NCI-H526 treated with DMSO at 0.1 percent for 48 hours (cell line): ENCODE measurements at regions not wholly inside any gene's neighbourhood (a gene's known extent, or its start where the extent isn't known, plus 50 kb on each side); places are given as distances from the start of the nearest gene placed in this dataset.
"Not testable (repeated sequence)": the region's sequence is repeated elsewhere in the genome, so short reads cannot be mapped to it uniquely, and the experiment has no call there.

Source experiments
- DNase-seq: peaks from one replicate; lab custom pipeline; 2025; lab: John Stamatoyannopoulos, UW

GRCh38 chr1:229155472-229155871, 115.4 kb upstream of the RAB4A start:
- DNase-seq: no peak

- no peak for DNase-seq
Measured at GRCh38 chr1:229156872-229157271, 114.0 kb upstream of the RAB4A start.

DNA sequence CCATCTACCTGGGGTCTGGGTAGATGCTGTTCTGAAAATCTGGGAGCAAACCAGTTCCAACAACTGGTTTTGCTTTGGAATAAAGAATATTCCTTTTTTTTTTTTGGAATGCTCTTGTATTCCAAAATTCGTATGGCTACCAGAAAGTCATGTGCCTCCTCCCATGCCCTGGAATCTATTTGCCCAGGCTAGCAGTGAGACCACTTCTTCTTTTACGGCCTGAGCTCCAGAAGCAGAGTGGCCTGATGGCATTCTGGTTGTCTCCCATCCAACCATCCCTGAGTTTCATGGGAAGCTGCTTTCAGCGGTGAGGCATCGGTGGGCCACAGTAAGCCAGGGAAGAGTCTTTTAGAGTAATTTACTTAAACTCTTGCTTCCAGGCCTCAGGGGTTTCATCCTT, 113.4 kb upstream of the RAB4A start:
- DNase-seq: no peak

DNA sequence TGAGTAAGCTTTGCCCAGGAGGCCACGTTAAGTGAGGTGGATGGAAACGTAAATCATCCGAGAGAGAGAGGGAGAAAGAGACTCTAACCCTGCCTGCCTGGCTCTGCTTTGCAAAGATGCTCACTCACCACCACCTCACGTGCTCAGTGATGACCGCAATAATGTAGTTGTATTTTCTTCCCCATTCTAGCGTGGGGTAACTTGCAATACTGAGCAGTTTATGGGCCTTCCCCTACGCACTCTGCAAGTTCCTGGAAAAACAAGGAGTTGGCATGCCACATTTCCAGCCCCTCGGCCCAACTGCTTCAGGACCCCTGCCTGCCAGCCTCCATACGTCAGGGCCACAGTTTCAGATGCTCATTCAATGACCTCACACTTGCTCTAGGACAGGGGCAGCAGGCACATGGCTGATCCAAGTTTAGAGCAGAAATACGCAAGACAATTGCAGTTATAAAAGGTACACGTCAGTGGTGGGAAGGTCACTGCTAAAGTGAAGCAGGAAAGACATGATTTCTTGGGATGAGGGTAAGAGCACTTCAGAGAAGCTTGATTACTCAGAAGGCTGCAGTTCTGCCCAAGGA, 112.5 kb upstream of the RAB4A start:
- DNase-seq: no peak

- no peak for DNase-seq
Measured at GRCh38 chr1:229158927-229159326, 112.0 kb upstream of the RAB4A start.

DNA sequence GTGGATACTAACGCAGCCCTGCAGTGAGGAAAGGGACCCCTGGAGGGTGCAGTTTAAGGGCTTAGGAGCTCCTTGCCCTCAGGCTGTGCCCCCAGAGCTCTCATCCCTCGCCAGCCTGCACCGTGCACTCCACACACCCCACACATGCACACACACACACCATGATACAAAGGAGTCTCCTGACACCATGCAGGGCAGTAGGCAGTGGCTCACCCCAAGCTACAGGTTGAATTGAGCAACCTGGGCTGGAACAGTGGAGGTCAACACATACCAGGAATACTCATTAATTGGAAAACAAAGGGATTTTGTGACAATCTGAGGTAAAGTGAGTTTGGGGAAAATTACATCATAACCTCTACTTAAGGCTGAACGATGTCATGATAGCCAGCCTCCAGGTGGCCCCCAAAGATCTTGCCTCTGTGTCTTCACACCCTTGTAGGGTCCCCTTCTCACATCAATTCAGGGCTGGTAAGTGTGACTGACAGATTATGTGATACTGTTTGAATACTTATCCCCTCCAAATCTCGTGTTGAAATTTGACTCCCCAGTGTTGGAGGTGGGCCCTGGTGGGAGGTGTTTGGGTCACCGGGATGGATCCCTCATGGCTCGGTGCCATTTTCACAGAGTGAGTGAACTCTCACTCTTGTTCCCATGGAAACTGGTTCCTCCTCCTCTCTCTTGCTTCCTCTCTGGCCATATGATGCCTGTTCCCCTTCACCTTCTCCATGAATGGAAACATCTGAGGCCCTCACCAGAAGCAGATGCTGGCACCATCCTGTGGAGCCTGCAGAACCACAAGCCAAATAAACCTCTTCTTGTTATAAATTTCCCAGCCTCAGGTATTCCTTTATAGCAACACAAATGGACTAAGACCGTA, 111.0 kb upstream of the RAB4A start:
- DNase-seq: no peak

GRCh38 chr1:229161740-229162139, 109.2 kb upstream of the RAB4A start:
- DNase-seq: no peak

GRCh38 chr1:229162825-229163515, 107.9 kb upstream of the RAB4A start:
- no peak for DNase-seq

DNA sequence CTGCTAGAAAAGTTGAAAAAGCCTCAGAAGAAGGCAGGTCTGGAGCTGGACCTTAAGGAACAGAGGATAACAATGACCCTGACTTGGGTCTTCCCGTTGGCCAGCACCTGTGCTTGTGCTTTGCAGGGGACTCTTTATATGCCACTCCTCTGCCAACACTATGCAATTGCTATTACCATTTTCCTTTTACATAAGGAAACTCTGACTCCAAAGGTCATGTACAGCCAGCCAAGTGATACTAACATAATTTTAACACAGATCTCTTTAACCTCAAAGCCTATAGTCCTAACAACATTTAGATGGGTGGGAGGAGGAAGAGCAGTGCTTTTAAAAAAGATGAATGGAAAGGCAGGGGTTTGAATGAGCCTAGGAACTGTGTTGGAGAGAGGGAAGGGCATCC, 106.6 kb upstream of the RAB4A start:
- no peak for DNase-seq

DNA sequence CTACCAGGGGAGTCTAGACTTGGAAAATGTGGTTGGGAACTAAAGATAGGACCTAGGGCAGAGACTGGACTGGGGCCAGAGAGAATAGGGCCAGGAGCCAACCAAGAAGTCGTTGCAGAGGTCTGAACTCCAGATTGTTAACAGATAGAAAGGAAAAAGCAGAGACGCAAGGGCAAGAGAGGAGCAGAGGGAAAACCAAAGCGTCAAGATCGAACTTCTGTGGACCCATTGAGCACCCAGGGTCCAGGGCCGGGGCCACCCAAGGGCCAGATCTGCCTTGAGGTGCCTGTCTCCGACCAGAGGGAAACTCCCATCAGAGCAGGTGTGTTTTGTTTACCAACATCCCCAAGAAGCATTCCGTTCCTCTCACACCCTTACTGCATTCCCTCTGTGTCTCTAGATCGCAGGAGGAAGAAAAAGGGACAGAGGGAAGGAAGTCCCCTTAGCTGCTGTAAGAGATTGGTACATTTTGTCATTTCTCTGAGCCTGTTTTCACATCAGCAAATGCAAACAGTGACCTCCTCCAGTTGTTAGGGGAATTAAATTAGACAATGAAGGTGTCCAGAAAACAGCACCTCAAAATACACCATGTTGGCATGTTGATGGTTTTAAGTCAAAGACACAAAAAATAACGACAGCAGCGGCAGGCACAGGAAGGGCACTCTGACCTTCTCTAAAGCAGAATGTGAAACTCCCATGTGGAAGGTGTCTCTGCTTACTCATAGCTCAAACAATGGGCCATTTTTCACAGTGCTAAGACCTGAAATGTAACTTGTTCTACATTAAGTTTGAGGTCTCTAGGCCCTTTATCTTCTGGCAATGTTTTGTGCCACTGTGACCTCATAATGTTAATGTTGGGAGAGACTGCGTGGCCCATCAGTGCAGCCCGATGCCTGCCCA, 105.8 kb upstream of the RAB4A start:
- DNase-seq: no peak

- no peak for DNase-seq
Measured at GRCh38 chr1:229167318-229167717, 103.6 kb upstream of the RAB4A start.

GRCh38 chr1:229169399-229169798, 101.5 kb upstream of the RAB4A start:
- no peak for DNase-seq

DNA sequence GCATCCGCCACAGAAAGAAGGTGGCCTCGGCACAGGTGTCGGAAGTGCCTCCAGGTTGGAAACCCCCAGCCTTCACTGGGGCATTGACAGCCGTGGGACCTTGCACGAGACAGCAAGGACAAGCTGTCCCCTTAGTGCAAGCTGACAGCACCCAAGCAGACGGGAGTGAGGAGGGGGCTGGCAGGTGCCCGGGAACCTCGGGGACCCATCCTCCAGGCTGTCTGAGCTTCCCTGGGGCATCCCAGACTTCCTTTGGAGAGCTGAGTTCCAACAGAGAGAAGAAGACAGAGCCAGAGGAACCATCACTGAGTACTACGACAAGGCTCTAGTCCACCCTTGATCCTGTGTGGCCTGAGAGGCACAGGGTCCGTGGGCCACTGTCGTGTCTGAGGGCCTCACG, 100.6 kb upstream of the RAB4A start:
- DNase-seq: no peak

- no peak for DNase-seq
Measured at GRCh38 chr1:229170778-229171505, 100.0 kb upstream of the RAB4A start.

DNA sequence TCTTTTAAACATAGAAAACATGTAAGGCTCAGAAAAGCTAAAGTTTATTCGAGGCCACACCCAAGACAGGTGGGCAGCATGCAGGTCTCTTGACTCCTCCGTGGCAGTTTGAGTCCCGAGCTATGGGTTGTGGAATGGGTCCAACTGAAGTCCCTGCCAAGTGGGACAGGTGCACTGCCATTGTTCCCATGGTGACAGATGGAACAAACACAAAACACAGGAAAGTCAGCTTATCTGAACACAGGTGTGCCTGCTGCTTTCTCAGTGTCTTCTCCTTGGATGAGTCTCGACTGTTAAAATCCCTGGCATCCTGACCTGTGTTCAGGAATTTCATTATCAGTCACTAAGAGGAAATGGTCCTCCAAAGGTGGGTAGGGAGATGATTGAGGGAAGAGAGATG, 99.0 kb upstream of the RAB4A start:
- DNase-seq: no peak

GRCh38 chr1:229173491-229174476, 97.1 kb upstream of the RAB4A start:
- not testable (repeated sequence) for DNase-seq

DNA sequence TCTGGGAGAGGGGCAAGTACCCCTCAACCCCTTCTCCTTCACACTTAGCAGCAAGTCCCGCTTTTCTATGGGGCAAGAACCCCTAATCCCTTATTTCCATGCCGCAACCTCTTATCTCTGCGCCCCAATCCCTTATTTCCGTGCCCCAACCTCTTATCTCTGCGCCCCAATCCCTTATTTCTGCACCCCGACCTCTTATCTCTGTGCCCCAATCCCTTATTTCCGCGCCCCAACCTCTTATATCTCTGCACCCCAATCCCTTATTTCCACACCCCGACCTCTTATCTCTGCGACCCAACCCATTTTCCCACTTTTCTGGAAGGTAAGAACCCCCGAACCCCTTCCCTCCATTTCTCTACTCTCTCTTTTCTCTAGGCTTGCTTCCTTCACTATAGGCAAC, 95.6 kb upstream of the RAB4A start:
- not testable (repeated sequence) for DNase-seq

DNA sequence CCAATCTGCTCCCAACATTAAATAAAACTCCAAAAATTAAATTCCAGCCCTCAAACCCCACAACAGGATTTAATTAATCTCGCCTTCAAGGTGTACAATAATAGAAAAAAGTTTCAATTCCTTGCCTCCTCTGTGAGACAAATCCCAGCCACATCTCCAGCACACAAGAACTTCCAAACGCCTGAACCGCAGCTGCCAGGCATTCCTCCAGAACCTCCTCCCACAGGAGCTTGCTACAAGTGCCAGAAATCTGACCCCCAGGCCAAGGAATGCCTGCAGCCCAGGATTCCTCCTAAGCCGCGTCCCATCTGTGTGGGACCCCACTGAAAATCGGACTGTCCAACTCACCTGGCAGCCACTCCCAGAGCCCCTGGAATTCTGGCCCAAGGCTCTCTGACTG, 94.5 kb upstream of the RAB4A start:
- DNase-seq: not testable (repeated sequence)

DNA sequence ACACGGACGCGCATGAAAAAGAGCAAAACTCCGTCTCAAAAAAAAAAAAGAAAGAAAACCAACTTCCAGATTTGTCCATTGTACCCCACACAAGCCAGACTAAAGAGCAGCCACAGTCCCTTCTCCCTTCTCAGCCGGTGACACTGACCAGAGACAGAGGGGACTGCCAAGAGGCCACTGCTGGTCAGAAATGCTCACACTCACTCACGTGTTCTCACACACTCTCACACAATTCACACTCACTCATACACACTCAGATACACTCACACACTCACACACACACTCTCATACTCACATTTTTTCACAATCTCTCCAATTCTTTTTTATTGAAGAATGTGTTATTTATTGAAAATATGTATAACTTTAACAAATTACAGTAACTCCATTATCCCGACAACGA, 90.8 kb upstream of the RAB4A start:
- no peak for DNase-seq

DNA sequence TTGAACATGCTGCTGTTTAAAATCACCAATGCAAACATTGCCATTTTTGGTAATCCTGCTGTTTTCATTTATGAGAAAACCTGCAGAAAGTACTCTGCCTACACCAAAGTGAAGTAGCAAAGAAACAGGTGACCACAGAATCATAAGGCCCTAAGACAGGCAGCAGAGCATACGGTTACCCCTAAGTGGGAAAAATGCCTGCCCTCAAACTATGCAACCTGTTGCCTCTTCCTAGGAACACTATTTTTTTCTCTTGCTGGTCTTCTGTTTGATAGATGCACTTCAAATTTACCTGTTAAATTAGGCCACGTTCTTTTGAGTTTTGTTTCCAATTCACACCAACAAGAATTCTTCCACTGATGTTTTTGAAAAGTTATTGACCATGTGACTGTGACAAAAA, 89.5 kb upstream of the RAB4A start:
- no peak for DNase-seq
